Thyroid gland (tissue), 4 donors: ENCODE measurements at regions not wholly inside any gene's neighbourhood (a gene's known extent, or its start where the extent isn't known, plus 50 kb on each side); places are given as distances from the start of the nearest gene placed in this dataset.
"Not testable (repeated sequence)": the region's sequence is repeated elsewhere in the genome, so short reads cannot be mapped to it uniquely, and the experiment has no call there.

Experiments used
- CTCF ChIP-seq, 6 experiments: fragments of 200-600 bp in 3 of 6; fragments of 450-650 bp in 3 of 6; sonication (generic) in 3 of 6; IDR thresholded peaks; one replicate each; pipeline ENCODE4 v1.5.1; 2016 to 2019; ENCODE audit warnings: antibody characterized with exemption in 6 of 6, mild to moderate bottlenecking in 2 of 6, inconsistent platforms in 1 of 6, moderate library complexity in 1 of 6
- POLR2A ChIP-seq, 2 donors: fragments of 450-650 bp; IDR thresholded peaks; one replicate each; pipeline ENCODE4 v1.6.1; 2017; ENCODE audit warnings: antibody characterized with exemption in 2 of 2, mild to moderate bottlenecking in 2 of 2, moderate library complexity in 1 of 2

DNA sequence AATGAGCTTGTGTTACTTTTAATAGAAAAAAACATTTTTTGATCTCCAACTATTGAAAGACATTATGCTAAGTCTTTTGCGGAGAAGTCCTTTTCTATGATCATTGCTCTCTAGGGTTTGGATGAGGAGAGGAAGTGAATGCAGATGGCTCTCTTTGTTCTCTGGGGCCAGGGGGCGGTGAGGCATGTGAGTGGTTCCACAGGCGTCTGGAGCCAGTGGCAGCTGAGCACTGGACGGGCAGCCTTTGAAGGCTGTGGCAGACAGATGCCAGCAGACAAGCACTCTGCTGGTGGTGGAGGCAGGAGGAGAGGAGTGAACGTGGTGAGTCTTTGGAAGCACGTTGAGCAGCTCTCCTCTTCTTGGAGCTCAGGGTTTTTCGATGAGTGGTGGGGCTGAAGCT lies 107.8 kb downstream of the GOLGA6L22 start:
- not testable (repeated sequence) for TF ChIP-seq POLR2A, CTCF (IDR thresholded peaks at IDR 0.05)
